SU-DHL-6 (cell line): ENCODE measurements at regions not wholly inside any gene's neighbourhood (a gene's known extent, or its start where the extent isn't known, plus 50 kb on each side); places are given as distances from the start of the nearest gene placed in this dataset.

ENCODE experiments used
- EZH2phosphoT487 ChIP-seq: fragments of 200-600 bp; sonication (generic), shearing (Covaris generic); conservative IDR thresholded peaks from 2 replicates; pipeline ENCODE4 v1.6.1; 2018; ENCODE audit warnings: mild to moderate bottlenecking, antibody characterized with exemption, low read length, moderate library complexity, mixed read lengths
- TF ChIP-seq, protein P1 (sequence below): fragments of 200-600 bp; sonication (generic); IDR thresholded peaks from one replicate; pipeline ENCODE4 v1.5.1; 2017; ENCODE audit warnings: antibody characterized with exemption, mild to moderate bottlenecking, low read length, moderate library complexity; ENCODE audit not compliant: insufficient read depth, poor library complexity, severe bottlenecking

DNA sequence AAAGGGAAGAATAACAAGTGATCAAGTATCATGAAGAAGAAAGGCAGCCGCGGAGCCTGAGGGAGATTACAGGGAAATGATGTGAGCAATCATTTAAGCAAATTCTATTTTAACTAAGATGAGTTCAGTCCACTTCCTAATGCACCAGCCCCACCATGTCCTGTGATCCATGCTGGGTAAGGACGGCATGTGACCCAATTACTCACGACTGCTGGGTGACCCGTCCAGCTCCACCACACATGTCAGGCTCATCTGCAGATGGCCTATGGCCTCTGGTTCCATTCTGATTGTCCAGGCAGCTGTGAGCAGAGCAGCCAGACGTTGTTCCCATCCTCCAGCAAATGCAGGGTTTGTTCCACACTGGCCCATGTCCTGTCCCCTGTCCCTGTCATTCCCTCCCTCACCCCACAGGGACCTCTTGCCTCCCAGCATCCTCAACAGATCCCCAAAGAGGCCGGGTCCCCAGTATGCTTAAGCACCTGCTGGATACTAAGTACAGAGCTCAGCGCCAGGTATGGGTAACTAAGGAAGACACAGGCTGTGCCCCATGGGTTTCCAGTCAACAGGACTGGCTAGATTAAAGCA lies 87.9 kb downstream of the MATN1 start:
- no peak for TF ChIP-seq EZH2phosphoT487
- TF ChIP-seq, protein P1, sequence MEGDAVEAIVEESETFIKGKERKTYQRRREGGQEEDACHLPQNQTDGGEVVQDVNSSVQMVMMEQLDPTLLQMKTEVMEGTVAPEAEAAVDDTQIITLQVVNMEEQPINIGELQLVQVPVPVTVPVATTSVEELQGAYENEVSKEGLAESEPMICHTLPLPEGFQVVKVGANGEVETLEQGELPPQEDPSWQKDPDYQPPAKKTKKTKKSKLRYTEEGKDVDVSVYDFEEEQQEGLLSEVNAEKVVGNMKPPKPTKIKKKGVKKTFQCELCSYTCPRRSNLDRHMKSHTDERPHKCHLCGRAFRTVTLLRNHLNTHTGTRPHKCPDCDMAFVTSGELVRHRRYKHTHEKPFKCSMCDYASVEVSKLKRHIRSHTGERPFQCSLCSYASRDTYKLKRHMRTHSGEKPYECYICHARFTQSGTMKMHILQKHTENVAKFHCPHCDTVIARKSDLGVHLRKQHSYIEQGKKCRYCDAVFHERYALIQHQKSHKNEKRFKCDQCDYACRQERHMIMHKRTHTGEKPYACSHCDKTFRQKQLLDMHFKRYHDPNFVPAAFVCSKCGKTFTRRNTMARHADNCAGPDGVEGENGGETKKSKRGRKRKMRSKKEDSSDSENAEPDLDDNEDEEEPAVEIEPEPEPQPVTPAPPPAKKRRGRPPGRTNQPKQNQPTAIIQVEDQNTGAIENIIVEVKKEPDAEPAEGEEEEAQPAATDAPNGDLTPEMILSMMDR, result no peak
